ENCODE measurements at regions not wholly inside any gene's neighbourhood (a gene's known extent, or its start where the extent isn't known, plus 50 kb on each side); places are given as distances from the start of the nearest gene placed in this dataset.

DNA sequence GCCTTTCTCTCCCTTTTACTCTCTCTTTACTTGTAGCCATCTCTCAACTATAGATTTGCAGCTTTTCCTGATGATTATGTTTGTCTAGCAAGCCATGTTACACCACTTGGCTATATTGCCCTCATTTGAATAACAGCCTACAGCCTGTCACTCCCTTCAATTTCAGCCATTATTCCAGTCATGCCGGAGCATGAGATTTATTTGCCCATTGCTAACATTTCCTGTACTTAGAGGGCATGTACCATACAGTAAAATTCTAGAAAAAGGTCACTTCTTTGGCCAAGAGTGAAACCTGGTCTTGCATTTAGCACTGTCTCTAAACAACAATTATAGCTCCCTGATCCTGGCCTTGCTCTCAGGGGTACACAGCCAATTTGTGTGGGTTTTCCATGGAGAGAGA is 221.7 kb upstream of the TMC3 start:
- no peak for DNase-seq (ENCODE audit: low spot score)

DNA sequence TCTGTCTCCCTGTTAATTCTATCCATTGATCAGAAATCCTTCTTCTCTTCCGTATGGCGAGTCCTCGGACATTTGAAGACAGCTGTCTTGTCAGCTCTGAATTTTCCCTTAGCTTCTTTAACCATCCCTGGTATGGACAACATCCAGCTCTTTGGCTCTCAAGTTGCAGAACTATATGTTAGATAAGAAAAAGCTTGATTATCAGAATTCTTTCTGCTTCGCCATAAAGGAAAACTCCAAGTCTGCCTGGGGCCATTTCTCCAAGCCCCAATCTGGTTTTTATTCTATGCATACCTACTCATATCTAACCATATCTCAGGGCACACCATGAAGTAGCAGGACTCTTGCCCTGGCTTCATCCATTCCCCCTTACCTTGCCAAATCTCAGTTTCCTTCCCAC is 215.7 kb upstream of the TMC3 start:
- DNase-seq (ENCODE audit: low spot score), result no peak

DNA sequence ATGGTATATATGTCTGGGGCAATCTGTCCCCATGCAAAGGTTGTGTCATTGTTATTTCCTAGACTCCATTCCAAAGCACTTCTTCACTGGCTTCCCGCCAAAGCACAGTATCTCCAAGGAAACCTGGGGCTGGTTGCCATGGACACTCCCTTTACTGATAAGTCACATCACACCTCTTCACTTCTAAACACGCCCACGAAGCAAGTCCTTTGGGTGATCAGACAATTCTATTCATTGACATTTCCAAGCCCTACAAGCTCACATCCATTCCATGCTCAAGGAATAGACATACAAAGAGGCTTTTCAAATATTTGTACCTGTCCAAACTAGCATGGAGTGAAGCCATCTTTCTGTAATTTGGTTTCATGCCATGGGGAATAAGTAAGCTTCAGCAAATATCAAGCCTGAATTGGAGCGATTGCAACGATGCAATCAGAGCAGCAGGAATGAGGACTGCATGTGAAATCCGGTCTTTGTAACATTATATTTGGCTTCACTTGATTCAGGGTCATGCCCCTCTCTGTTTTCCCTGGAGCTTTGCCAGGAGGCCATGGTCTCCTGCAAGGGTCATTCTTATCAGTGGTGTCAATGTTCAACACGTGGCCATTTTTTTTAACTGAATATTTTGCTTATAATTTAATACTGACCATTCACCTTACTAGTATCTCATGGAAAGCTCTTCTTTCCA is 201.6 kb upstream of the TMC3 start:
- DNase-seq (ENCODE audit: low spot score), result peak; percentile 10

DNA sequence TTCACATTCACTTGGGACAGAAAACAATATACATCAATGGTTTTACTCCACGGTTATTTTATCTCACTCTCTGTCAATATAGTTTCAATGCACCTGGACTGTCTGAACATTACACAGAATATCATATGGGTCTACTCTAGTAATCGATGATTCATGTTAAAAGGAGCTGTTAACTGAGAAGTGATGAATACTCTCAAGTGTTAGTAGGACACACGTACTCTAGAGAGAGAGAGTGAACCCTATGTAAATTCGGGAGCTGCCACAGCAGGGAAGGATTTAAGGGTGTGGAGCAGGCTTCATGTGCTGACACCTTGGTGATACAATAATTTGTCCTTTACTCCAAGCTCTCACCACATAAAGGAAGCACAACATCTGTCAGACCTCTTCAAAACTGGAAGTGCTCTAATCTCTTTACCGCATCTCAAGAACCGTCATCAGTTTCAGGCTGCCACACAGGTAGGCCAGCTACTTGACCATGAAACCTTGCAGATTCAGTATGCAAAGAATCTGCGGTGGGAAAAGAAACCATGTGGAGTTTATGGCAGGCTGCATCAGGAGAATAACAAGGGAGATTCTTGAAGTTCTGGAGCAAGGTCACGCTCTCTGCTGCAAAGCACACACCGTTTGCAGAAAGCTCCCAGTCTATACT is 199.2 kb upstream of the TMC3 start:
- DNase-seq (ENCODE audit: low spot score), result no peak

DNA sequence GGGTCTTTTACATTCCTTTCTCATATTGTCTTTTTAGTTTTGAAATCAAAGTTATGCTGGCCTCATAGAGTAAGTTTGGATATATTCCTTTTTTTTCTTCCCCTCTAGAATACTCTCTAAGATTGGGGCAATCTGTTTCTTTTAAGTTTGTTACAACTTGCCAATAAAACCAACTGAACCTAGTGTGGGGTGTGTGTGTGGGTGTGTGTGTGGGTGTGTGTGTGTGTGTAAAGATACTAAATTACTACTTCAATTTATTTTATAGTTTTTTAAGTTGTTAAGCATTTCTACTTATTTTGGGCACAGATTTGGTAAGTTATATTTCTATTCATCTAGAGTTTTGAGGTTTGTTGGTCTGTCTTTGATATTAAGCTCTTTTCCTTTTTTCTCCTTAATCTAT is 198.2 kb upstream of the TMC3 start:
- DNase-seq (ENCODE audit: low spot score), result no peak

DNA sequence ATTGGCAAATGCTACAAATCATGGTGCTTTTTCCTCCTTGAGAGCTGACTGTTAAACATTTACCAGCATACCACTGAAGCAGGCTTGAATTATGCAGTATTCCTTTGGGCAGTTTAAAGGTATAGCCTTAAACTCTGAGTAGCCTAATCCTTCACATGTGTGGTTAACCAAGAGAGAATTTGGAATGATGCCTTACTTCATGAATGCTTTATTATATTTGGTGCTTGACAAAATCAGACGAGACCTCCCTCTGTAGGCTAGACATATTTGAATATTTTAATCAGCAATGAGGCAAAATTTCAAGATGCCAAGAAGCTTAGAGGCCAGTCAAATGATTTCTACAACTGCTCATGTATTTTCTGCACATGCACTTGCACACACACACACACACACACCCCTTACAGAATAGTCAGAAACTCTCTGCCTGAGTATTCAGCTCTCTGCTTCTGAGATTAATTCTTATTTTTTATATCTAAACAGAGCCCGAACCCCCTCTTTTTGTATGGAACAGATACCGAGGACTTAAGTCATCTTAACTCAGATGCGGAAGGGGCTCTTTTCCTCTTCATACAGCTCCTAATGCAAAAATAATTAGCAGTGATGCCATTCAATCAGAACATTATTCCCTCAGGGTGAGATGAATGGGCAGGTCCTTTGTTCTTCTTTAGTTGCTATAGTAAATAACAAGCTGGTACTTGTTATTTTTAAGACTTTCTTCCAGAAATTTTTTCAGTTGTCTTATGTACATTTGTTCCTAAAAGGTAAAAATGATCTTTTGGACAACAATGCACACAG is 195.5 kb upstream of the TMC3 start:
- no peak for DNase-seq (ENCODE audit: low spot score)

DNA sequence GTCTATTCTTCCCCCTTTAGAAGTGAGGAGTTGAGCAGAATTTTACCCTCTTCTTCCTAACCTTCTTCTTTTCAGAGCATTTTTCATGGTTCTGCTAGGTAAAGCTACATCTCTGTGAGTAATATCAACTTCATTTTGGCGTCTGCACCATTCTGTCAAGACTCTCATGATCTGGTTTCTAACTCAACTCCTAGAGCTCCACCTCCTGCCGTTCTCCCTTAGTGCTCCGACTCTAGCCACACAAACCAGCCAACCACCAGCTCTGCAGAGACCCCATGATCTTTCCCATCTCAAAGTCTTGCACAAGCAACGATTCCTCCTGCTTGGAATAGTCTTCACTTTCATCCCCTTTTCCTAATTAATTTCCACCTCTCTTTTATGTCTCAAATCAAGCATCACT is 193.9 kb upstream of the TMC3 start:
- DNase-seq (ENCODE audit: low spot score), result no peak

DNA sequence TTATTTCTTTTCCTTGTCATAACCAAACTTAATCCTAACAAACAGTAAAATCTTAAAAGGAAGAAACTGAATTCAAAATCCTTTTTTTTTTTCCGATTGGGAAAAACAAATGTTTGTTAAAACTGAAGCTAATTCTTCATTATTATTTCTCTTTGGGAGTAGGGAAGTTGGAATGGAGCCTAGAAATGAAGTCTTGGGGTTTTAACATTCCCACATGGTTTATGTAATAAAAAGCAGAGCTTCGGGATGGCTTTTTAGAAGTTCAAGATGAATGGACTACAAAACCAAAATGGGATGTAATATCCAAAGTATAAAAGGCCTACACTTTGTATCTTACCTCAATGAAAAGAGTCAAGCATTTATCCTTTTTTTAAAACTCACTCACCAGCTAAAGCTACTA is 189.0 kb upstream of the TMC3 start:
- no peak for DNase-seq (ENCODE audit: low spot score)

DNA sequence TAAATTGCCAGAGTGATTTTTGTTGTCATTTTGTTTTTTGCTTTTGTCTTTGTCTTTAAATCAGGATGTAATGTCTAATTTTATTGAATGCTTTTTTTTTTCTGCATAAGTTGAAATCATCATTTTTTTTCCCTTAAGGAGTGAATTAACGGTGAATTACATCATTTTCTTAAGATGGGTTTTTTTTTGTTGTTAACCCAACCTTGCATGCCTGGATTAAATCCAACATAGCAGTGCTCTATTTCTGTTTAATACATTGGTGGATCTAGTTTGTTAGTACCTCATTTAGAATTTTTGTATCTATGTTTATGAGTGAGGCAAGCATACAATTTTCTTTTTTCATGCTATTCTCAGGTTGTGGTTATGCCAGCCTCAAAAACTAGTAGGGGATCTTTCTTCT is 186.4 kb upstream of the TMC3 start:
- DNase-seq (ENCODE audit: low spot score), result no peak

DNA sequence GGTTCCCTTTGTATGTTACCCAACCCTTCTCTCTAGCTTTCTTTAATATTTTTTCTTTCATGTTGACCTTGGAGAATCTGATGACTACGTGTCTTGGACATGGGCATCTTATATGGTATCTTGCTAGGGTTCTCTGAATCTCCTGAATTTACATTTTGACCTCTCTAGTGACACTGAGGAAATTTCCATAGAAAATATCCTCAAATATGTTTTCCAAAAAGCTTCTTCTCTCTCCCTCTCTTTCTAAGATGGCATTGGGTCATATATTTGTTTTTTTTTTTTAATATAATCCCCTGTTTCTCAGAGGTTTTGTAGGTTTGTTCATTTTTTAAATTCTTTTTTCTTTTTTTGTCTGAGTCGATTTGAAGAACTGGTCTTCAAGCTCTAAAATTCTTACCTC is 184.0 kb upstream of the TMC3 start:
- no peak for DNase-seq (ENCODE audit: low spot score)

DNA sequence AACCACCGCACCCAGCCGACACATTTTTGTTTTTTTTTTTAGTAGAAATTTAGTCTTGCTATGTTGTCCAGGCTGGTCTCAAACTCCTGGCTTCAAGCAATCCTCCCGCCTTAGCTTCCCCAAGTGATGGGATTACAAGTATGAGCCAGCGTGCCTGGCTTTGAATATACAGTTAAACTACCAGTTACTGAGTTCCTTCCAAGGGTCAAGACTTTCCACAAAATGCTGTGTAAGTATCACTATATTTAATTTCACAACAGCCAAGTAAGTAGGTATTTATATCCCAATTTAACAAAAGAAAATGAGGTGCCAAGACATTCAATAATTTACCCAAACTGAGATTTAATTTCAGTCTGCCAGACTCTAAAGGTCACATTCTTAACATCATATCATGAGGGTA is 181.3 kb upstream of the TMC3 start:
- DNase-seq (ENCODE audit: low spot score), result no peak

DNA sequence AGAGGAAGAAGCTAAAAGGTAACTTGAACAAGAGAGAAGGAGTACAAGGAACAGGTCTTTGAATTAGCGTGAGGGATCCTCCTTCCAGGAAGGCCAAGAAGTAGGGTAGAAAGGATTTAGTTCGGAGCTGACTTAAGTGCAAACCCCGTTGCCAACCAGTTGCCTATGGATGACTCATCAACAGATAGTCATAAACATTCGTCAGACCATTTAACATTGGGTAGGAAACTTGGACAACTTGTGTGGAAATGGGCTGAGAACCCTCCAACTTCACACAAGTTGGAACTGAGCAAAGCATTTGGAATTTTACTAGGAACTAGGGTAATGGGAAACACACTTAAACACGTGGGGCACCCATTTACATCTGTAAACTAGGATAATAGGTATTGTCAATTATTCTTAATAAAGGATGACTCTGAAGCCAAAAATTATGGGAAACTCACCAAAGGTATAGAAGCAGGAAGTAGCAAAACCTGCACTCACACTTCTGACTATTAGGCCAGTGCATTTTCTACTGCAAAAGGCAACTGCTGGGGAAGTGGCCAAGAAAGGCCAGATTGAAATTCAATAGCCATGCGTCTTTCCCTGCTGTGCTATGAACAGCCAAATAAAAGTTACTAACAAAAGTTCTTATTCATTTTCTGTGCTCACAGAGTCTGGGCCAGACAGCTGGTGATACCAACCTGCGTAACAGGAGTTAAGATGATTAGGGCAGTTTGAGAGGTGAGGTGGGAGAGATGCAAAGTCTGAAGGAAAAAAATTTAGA is 174.5 kb upstream of the TMC3 start:
- DNase-seq (ENCODE audit: low spot score), result no peak

DNA sequence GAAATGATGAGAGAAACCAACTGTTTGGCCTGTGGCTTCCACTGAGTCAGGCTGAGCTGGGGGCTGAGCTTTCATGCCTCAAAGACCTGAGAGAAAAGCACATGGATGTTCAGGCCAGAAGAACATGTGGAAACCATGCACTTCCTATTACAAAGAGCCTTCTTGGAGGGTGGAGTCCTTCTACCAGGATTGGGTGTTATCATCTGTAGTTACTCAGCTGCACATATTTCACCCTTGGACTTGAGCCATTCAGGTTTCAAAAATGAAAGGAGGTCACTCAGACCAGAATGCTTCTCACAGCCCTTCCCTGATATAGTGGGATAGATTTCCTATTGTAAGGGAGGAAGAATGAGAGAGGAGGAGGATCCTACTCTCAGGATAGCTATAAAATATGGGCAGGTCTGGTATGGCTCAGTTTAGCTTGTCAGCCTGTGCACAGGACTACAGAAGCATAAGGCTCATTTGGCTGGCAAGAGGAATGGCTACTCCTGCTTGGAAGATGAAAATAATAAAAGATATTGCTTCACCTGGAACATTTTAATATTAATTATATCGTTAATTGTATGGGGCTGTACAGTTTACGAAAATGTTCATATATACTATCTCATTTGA is 173.6 kb upstream of the TMC3 start:
- no peak for DNase-seq (ENCODE audit: low spot score)

DNA sequence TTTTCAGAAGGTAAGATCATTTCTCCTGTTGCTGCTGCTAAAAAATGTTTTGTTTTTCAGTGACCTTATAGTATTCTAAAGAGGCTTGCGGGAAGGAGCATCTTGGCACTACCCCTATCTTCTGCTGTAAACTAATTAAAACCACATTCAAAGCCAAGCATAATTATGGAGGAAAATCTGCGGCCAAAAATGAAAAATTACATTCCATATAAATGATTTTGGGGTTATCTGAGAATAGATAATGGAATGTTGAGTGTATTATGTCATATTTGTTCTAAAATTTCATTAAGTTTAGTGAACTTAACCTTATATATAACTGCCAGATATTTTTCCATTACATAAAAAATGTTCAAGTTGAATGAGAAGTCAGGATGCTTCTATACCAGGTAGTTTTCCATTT is 170.4 kb upstream of the TMC3 start:
- no peak for DNase-seq (ENCODE audit: low spot score)

DNA sequence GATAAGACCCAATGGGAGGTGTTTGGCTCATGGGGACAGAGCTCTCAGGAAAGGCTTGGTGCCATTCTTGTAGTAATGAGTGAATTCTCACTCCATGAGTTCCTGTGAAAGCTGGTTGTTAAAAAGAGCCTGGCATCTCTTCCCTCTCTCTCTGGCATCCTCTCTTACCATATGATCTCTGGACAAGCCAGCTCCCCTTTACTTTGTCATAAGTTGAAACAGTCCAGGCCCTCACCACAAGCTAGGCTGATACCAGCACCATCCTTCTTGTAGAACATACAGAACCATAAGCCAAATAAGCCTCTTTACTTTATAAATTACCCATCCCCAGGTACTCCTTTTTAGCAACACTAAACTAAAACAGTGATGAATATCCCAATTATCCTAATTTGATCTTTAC is 166.9 kb upstream of the TMC3 start:
- DNase-seq (ENCODE audit: low spot score), result no peak

DNA sequence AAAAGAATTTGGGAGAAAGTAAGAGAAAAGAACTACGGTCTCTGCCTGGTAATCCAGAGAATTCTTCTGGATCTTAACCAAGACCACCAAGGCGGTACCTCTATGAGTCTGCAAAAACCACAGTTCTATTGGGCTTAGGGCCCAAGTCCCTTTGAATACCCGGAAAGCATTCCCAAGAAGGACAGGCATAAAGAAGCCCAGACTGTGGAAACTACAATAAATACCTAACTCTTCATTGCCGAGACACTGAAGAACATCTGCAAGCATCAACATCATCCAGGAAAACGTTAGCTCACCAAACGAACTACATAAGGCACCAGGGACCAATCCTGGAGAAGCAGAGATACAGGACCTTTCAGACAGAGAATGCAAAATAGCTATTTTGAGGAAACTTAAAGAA is 162.3 kb upstream of the TMC3 start:
- no peak for DNase-seq (ENCODE audit: low spot score)

DNA sequence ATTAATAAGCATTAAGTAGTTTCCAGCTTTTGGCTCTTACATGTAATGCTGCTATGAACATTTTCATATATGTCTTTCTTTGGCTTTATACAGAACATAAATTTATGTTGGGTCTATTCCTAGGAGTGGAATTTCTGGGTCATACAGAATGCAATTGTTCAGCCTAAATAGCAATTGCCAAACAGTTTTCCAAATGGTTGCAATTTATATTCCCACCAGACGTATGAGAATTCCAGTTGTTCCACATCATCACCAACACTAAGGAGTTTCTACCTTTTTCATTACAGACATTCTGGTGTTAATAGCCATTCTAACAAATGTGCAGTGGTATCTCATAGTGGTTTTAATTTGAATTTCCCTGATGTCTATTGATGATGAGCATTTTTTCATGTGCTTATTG is 160.1 kb upstream of the TMC3 start:
- DNase-seq (ENCODE audit: low spot score), result no peak

DNA sequence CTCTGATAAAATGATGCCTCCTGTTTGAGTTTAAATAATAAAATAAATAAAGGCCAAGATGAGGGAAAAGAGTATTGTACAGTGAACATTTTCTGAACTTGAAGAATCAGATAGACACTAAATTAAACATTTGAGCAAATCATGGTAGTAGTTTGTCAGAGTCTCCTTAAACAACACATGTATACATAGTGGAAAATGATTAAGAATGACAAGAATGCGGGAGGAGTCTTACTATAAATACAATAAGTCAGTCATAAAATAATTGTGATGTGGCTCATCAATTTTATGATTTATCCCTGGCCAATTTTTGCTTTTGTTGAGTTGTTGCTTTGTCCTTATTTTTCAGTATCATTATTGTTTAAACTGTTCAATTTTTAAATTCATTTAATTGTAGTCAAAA is 158.0 kb upstream of the TMC3 start:
- DNase-seq (ENCODE audit: low spot score), result peak; percentile 35

DNA sequence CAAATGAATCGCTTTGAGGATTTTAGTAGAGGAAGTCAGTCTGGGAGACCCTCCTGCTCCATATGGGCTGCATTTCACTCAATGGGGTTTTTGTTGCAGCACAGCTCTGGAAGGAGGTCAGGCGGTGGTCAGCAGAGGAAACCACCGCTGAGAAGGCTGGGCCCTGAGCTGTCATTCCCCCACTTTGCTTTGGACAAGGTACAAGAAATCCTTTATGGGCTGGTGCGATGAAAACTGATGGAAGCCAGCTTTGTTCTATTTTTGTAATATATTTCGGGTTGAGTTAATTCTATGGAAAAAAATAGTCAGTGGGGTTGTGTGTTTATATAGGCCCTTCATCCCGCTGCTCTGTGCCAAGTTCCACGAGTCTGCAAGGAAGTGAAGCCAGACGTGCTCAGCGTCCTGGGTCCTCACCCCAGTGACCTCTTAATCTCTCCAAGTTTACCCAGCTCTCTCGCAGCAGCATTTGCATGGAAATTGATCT is 157.1 kb upstream of the TMC3 start:
- DNase-seq (ENCODE audit: low spot score), result peak; percentile 60

DNA sequence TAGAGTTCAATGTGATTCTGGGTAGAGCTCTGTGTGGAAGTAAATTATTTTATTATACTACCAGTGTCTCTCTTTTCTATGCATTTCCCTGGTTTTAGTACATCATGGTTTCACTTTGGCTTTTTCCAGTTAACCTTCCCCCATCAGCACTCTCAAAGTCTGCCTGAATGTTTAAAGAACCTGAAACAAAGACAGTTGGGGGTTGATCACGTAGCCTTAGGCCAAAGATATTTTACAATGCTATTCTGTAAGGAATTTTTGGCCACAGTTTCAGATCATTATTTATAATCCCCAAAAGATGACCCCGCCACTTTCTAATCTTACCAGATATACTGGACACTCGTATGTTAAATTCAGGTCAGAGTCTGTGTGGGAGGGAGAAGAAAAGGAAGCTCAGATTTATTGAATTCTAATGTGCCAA is 156.3 kb upstream of the TMC3 start:
- DNase-seq (ENCODE audit: low spot score), result peak; percentile 9

DNA sequence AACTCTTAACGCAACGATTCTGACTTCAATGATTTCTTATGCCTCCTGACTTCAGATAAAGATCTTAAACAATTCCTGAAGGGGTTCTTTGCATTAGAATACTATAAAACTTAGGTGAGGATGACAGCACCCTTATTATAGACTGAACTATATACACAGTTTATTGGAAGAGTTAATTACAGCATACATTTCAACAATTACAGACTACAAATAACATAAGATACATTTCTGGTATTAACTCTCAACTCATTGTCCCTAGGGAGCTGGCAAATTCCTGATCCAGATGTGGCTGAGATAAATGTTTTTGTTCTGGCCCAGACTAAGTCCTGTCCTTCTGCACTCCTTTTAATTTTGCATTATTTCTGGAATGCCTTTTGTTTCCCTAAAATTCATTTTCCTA is 155.5 kb upstream of the TMC3 start:
- DNase-seq (ENCODE audit: low spot score), result no peak

DNA sequence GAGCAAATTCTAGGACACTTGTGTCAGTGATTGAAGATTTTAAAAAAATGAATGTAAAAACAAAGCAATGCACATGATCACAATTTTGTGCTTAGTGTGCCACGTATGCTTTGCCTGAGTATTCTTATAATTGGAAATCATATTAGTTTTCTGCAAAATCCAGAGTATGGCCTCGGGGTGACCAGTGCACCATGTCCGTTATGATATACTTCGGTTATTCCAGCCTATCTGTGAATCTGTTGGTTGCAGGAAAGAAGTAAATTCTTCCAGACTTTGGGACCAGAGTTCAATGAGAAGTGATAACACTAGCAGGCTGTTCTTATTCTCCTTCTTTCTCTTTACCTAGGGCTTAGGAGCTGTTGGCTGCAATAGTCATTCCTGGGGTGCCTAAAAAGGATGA is 152.0 kb upstream of the TMC3 start:
- no peak for DNase-seq (ENCODE audit: low spot score)

Data from COLO829 (cell line).